Activated T-cell treated with anti-CD3 and anti-CD28 coated beads, Interleukin-2, amount 50 U/mL, for 72 hours (primary cell): ENCODE measurements at regions not wholly inside any gene's neighbourhood (a gene's known extent, or its start where the extent isn't known, plus 50 kb on each side); places are given as distances from the start of the nearest gene placed in this dataset.

Experiments used
- ATAC-seq, 2 donors: fragments of 150-1000 bp; cut with Tn5 transposase; replicated peaks in 1 of 2; 2 replicates each; pipeline ENCODE4 v1.10.0; 2021; ENCODE audit warnings: moderate library complexity in 2 of 2, mild to moderate bottlenecking in 1 of 2
- DNase-seq, 2 donors: peaks; one replicate each; pipeline ENCODE4 v3.0.0; 2021 to 2022; ENCODE audit warnings: mixed read lengths in 1 of 2
- H3K27ac Mint-ChIP-seq: one replicate; pipeline ENCODE4 v1.8.0; 2022; ENCODE audit warnings: mild to moderate bottlenecking, moderate library complexity, mixed read lengths
- H3K27me3 Mint-ChIP-seq: one replicate; pipeline ENCODE4 v1.8.0; 2022; ENCODE audit warnings: low read depth, mixed read lengths
- H3K36me3 Mint-ChIP-seq, 2 donors: one replicate each; pipeline ENCODE4 v1.8.0; 2022; ENCODE audit warnings: mixed read lengths in 2 of 2, mild to moderate bottlenecking in 1 of 2; ENCODE audit not compliant: insufficient read depth in 2 of 2
- H3K4me1 Mint-ChIP-seq: one replicate; pipeline ENCODE4 v1.8.0; 2022; ENCODE audit warnings: low read depth, mixed read lengths
- H3K4me3 Mint-ChIP-seq, 2 donors: one replicate each; pipeline ENCODE4 v1.8.0; 2022; ENCODE audit warnings: mild to moderate bottlenecking in 2 of 2, mixed read lengths in 2 of 2, moderate library complexity in 2 of 2
- H3K9me3 Mint-ChIP-seq, 2 donors: one replicate each; pipeline ENCODE4 v1.8.0; 2022; ENCODE audit warnings: mixed read lengths in 2 of 2

GRCh38 chr4:32775049-32775448, 2054.9 kb downstream of the PCDH7 start:
- H3K27ac Mint-ChIP-seq: no peak overlapping the region
- H3K36me3 Mint-ChIP-seq: peaks cover 0 to 1% of the 10 kb centered on the region in 2 donors
- no peak overlapping the region for H3K4me3 Mint-ChIP-seq
- H3K27me3 Mint-ChIP-seq: no peaks in the 10 kb centered on the region
- peaks cover 9 to 10% of the 10 kb centered on the region in 2 donors for H3K9me3 Mint-ChIP-seq
- ATAC-seq (no peak), DNase-seq (no peak)
- no peaks in the 10 kb centered on the region for H3K4me1 Mint-ChIP-seq

GRCh38 chr4:32776435-32777203, 2056.4 kb downstream of the PCDH7 start:
- H3K36me3 Mint-ChIP-seq: peaks cover 1 to 2% of the 10 kb centered on the region in 2 donors
- H3K9me3 Mint-ChIP-seq: peaks cover 10% of the 10 kb centered on the region in 2 donors
- H3K27me3 Mint-ChIP-seq: no peaks in the 10 kb centered on the region
- H3K27ac Mint-ChIP-seq: no peak overlapping the region
- no peak for DNase-seq
- H3K4me1 Mint-ChIP-seq: no peaks in the 10 kb centered on the region
- no peak for ATAC-seq
- H3K4me3 Mint-ChIP-seq: no peak overlapping the region

GRCh38 chr4:32778025-32778424, 2057.9 kb downstream of the PCDH7 start:
- no peak for ATAC-seq
- Mint-ChIP-seq H3K36me3 (peaks cover 1 to 2% of the 10 kb centered on the region in 2 donors), H3K4me1 (no peaks in the 10 kb centered on the region), H3K27ac (no peak overlapping the region), H3K27me3 (no peaks in the 10 kb centered on the region), H3K4me3 (no peak overlapping the region), H3K9me3 (peaks cover 11 to 12% of the 10 kb centered on the region in 2 donors)
- DNase-seq: no peak

- peaks cover 1 to 2% of the 10 kb centered on the region in 2 donors for H3K36me3 Mint-ChIP-seq
- DNase-seq (no peak), ATAC-seq (no peak)
- H3K4me3 Mint-ChIP-seq: no peak overlapping the region
- H3K9me3 Mint-ChIP-seq: peaks cover 12 to 14% of the 10 kb centered on the region in 2 donors
- H3K27me3 Mint-ChIP-seq: no peaks in the 10 kb centered on the region
- no peak overlapping the region for H3K27ac Mint-ChIP-seq
- H3K4me1 Mint-ChIP-seq: no peaks in the 10 kb centered on the region
Measured at GRCh38 chr4:32778938-32779337, 2058.8 kb downstream of the PCDH7 start.

- ATAC-seq: no peak
Measured at GRCh38 chr4:32789026-32789608, 2068.9 kb downstream of the PCDH7 start.

GRCh38 chr4:32790803-32791202, 2070.6 kb downstream of the PCDH7 start:
- Mint-ChIP-seq H3K36me3 (no peaks in the 10 kb centered on the region), H3K4me3 (no peak overlapping the region), H3K4me1 (no peaks in the 10 kb centered on the region), H3K27me3 (no peaks in the 10 kb centered on the region), H3K27ac (no peak overlapping the region), H3K9me3 (peaks cover 1 to 6% of the 10 kb centered on the region in 2 donors)
- ATAC-seq (no peak), DNase-seq (no peak)

More at GRCh38 chr4:32789026-32789608, 2068.9 kb downstream of the PCDH7 start:
- H3K4me3 Mint-ChIP-seq: no peak overlapping the region
- DNase-seq: no peak
- no peaks in the 10 kb centered on the region for H3K27me3 Mint-ChIP-seq
- no peak overlapping the region for H3K27ac Mint-ChIP-seq
- no peaks in the 10 kb centered on the region for H3K4me1 Mint-ChIP-seq
- H3K9me3 Mint-ChIP-seq: peaks cover 2 to 8% of the 10 kb centered on the region in 2 donors
- peaks cover 0 to 2% of the 10 kb centered on the region in 2 donors for H3K36me3 Mint-ChIP-seq

- no peaks in the 10 kb centered on the region for H3K4me1 Mint-ChIP-seq
- no peaks in the 10 kb centered on the region for H3K27me3 Mint-ChIP-seq
- H3K36me3 Mint-ChIP-seq: no peaks in the 10 kb centered on the region
- peaks cover 2 to 9% of the 10 kb centered on the region in 2 donors for H3K9me3 Mint-ChIP-seq
- no peak for ATAC-seq
- DNase-seq: no peak
- no peak overlapping the region for H3K27ac Mint-ChIP-seq
- H3K4me3 Mint-ChIP-seq: no peak overlapping the region
Measured at GRCh38 chr4:32798471-32799159, 2078.4 kb downstream of the PCDH7 start.

- no peaks in the 10 kb centered on the region for H3K4me1 Mint-ChIP-seq
- ATAC-seq (no peak), DNase-seq (no peak)
- H3K27ac Mint-ChIP-seq: no peak overlapping the region
- no peaks in the 10 kb centered on the region for H3K36me3 Mint-ChIP-seq
- peaks cover 6 to 13% of the 10 kb centered on the region in 2 donors for H3K9me3 Mint-ChIP-seq
- no peaks in the 10 kb centered on the region for H3K27me3 Mint-ChIP-seq
- no peak overlapping the region for H3K4me3 Mint-ChIP-seq
Measured at GRCh38 chr4:32824336-32824735, 2104.2 kb downstream of the PCDH7 start.

- Mint-ChIP-seq H3K4me3 (no peak overlapping the region), H3K27me3 (no peaks in the 10 kb centered on the region), H3K36me3 (no peaks in the 10 kb centered on the region), H3K27ac (no peak overlapping the region), H3K9me3 (peaks cover 10 to 11% of the 10 kb centered on the region in 2 donors), H3K4me1 (no peaks in the 10 kb centered on the region)
- DNase-seq (no peak), ATAC-seq (no peak)
Measured at GRCh38 chr4:32826169-32826568, 2106.0 kb downstream of the PCDH7 start.

GRCh38 chr4:32830160-32830559, 2110.0 kb downstream of the PCDH7 start:
- Mint-ChIP-seq H3K27ac (no peak overlapping the region), H3K4me1 (no peaks in the 10 kb centered on the region), H3K36me3 (no peaks in the 10 kb centered on the region), H3K27me3 (no peaks in the 10 kb centered on the region), H3K9me3 (peaks cover 6 to 10% of the 10 kb centered on the region in 2 donors), H3K4me3 (no peak overlapping the region)
- ATAC-seq: no peak
- no peak for DNase-seq

GRCh38 chr4:32831104-32831503, 2110.9 kb downstream of the PCDH7 start:
- peaks cover 6 to 10% of the 10 kb centered on the region in 2 donors for H3K9me3 Mint-ChIP-seq
- no peaks in the 10 kb centered on the region for H3K27me3 Mint-ChIP-seq
- no peaks in the 10 kb centered on the region for H3K36me3 Mint-ChIP-seq
- H3K4me3 Mint-ChIP-seq: no peak overlapping the region
- no peaks in the 10 kb centered on the region for H3K4me1 Mint-ChIP-seq
- H3K27ac Mint-ChIP-seq: no peak overlapping the region
- DNase-seq (no peak), ATAC-seq (no peak)

GRCh38 chr4:32840461-32841189, 2120.5 kb downstream of the PCDH7 start:
- Mint-ChIP-seq H3K4me3 (no peak overlapping the region), H3K36me3 (no peaks in the 10 kb centered on the region), H3K9me3 (peaks cover 2 to 3% of the 10 kb centered on the region in 2 donors), H3K4me1 (no peaks in the 10 kb centered on the region), H3K27ac (no peak overlapping the region), H3K27me3 (no peaks in the 10 kb centered on the region)
- ATAC-seq (no peak), DNase-seq (no peak)

- H3K27ac Mint-ChIP-seq: no peak overlapping the region
- no peaks in the 10 kb centered on the region for H3K36me3 Mint-ChIP-seq
- no peaks in the 10 kb centered on the region for H3K4me1 Mint-ChIP-seq
- H3K4me3 Mint-ChIP-seq: no peak overlapping the region
- no peak for ATAC-seq
- DNase-seq: no peak
- H3K9me3 Mint-ChIP-seq: peaks cover 5% of the 10 kb centered on the region in 2 donors
- no peaks in the 10 kb centered on the region for H3K27me3 Mint-ChIP-seq
Measured at GRCh38 chr4:32841217-32841616, 2121.0 kb downstream of the PCDH7 start.
